AG08395 (cell line): ENCODE measurements at regions not wholly inside any gene's neighbourhood (a gene's known extent, or its start where the extent isn't known, plus 50 kb on each side); places are given as distances from the start of the nearest gene placed in this dataset.
"Not testable (repeated sequence)": the region's sequence is repeated elsewhere in the genome, so short reads cannot be mapped to it uniquely, and the experiment has no call there.

Experiments
- DNase-seq: peaks from one replicate; pipeline ENCODE4 v3.0.0; 2012; ENCODE audit warnings: mixed read lengths, low spot score

DNA sequence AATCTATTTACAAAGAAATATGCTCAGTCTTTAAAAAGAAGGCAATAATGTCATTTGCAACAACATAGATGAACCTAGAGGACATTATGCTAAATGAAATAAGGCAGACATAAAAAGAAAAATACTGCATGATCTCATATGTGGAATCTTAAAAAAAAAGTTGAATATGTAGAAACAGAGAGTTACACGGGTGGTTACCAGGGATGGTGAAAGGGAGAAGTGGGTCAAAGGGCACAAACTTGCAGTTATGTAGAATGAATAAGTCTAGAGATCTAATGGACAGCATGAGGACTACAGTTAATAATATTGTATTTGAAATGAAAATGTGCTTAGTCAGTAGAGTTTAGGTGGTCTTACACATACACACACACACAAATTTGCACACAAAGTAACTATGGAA, 88.2 kb upstream of the CCDC71L start:
- no peak for DNase-seq

DNA sequence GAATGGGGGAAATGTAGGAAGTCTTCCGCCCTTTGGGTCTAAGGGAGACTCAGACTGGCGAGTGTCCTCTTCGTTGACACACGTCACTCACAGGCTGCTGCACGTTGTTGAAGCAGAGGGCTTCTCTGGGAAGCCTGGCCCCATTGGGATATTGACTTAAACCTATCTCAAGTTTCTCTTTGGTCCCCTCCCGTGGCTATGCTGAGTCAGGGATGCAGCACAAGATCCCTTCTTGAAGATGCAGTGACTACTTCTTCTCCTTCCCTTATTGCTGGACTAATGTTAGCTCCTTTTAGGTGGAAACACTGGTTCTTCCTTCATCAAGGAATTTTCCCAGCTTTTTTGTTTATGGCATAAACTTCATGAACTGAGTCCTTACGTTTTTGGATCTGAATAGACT, 89.8 kb upstream of the CCDC71L start:
- no peak for DNase-seq

DNA sequence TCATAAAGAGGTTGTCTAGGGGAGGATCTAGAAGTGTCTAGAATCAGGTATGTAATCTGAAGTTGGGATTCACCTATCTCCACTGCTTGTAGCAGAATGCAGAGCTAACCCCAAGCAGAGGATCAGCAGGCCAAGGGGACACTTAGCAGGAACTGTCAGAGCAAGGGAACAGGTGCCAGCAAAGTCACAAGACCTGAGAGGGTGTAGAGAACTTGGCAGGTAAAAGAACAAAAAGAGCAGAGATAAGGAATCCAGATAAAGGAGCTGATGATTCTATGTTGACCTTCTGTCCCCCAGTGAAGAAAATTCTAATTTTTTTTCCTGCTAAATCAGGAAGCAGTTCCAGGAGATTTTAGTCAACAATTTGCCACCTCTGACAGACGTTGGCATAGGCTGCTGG, 91.4 kb upstream of the CCDC71L start:
- no peak for DNase-seq

DNA sequence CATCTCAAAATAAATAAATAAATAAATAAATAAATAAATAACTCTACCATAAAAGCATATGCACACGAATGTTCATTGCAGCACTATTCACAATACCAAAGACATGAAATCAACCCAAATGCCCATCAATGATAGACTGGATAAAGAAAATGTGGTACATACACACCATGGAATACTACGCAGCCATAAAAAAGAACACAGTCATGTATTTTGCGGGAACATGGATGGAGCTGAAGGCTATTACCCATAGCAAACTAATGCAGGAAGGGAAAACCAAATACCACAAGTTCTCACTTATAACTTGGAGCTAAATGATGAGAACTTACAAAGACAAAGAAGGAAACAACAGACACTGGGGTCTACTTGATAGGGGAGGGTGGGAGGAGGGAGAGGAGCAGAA, 94.1 kb upstream of the CCDC71L start:
- not testable (repeated sequence) for DNase-seq

DNA sequence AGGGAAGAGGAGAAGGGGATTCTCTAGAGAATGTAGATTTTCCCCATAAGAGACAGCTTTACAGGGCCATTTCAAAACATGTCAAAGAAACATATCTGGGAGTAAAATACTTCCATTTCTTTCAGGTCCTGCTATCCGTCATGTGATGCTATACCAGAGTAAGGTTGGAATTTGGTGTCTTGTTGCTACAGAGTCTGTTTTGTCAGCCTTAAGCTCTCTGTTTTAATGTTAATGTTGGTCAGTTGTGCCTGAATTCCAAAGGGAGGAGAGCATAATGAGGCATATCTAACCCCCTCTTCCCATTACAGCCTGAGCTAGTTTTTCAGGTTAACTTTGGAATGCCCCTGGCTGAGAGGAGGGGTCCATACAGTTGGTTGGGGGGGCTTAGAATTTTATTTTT, 94.7 kb upstream of the CCDC71L start:
- no peak for DNase-seq

DNA sequence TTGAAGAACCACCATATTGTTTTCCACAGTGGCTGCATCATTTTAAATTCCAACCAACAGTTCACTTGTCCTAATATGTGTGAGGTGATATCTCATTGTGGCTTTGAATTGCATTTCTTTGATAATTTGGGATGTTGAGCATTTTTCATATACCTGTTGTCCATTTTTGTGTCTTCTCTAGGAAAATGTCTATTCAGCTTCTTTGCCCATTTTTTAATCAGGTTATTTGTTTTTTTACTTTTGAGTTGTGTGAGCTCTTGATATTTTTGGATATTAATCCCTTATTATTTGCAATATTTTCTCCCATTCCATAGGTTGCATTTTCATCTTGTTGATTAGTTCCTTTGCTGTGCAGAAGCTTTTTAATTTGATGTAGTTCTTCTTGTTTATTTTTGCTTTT, 95.1 kb upstream of the CCDC71L start:
- DNase-seq = no peak

DNA sequence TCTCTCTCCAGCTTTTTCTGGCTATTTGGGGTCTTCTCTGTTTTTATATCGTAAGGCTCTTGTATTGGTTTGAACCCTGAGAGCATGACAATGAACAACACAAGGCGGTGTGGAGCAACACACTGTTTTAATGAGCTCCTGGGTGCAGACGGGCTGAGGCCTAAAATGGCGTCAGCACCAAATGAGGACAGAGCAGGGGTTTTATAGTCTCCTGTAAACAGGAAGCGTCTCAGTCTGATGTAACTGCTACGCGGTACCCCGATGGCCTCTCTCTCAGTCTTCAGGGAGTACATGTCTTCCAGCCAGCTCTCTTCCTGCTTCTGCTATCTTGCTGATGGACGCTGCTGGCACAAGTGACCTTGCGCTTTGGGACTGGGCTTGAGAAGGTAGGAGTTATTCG, 95.9 kb upstream of the CCDC71L start:
- no peak for DNase-seq

DNA sequence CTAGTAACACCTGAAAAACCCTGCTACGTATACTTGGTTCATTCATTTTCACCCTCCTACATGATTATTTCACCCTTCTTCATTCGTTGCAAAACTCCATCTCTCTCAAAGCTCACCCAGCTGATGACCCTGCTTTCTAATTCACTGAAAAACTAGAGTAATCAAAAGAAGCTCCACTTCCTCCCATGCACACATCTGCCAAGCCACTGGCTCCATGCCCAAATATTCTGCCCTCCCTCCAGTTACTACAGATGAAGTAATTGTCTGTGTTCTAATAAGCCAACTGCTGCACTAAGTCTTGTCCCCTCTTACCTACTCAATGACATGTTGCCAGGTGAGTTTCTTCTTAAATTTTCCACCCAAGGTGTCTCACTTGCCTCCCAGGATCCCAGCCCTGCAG, 96.9 kb upstream of the CCDC71L start:
- peak; percentile 42 for DNase-seq

DNA sequence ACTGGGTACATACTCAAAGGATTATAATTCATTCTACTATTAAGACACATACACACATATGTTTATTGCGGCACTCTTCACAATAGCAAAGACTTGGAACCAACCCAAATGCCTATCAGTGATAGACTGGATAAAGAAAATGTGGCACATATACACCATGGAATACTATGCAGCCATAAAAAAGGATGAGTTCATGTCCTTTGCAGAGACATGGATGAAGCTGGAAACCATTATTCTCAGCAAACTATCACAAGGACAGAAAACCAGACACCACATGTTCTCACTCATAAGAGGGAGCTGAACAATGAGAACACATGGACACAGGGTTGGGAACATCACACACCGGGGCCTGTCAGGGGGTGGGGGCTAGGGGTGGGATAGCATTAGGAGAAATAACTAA, 101.9 kb upstream of the CCDC71L start:
- not testable (repeated sequence) for DNase-seq

DNA sequence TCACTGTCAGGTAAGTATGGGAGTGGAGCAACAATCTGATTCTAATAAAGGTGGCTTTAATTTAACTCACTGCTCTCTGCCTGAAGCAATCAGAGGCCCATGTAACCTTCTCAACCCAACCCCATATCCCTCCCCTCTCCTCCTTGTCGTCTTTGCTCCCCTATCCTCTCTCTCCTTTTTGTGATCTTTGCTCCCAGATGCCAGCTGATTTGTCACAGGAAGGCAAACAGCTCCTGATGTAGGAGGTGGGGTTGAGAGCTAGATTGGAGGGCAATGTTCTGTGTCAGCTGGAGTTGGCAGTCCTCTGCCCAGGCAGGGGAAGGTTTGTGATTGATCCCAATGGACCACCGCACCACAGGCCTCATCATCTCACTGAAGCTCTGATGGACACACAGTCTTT, 101.4 kb upstream of the PIK3CG start:
- no peak for DNase-seq

DNA sequence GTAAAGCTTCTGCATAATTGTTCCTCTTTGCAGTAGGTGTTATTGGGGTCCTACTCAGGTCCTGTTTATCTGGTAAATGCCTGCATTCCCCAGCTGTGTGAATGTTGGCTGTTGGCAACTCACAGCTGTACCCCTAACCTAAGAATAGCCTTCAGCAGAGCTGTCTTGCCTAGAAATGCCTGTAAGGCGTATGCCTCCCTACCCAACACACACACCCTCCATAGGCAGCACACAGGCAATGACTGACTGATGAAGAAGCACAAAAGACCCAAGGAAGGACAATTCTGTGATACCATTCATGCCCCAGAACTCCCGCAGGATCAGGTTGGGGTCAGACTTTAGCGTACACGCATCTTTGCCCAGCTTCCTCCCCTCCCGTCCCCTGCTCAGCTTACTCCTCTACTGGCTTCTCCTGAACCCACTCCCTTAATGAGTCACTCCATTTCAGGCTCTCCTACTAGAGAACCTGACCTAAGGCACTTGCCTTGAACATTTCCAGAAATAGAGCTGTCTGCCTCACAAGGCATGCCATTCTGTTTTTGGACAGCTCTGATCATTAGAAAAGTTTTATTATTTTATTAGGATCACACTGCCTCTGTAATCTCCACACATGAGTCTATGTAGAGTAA, 99.2 kb upstream of the PIK3CG start:
- no peak for DNase-seq

DNA sequence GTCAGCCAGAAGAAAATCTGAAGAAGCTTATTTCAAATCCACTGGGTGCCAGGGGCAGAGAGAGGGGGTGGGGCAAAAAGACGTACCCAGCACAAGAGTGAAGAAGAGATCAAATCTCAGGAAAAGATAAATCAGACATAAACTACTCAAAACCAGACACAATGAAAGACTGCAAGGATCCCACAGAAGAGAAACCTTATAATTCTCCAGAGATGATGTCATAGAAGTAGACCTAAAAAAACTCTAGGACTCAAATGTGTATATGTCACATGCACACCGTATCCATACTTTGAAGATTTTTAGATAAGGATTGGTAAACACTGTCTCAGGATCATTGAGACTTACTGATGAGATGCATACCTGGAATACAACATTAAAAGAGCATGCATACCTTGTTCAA, 98.5 kb upstream of the PIK3CG start:
- DNase-seq = no peak

DNA sequence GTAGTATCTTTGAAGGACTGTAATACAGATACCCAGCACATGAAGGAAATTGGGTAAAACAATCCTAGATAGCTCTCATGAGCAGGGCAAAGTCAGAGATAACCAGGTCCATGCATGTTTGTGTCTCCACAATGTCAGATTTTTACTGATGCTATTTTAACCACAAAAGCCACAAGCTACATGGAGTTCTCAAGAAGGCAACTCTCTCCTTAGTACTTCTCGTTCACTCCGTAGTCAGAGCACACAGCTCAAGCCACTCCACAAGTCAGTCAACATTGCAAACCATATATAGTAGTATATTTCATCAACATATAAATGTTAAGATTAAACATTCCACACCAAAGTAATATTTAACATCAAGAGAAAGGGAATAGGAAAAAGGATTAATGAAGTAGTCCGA, 98.0 kb upstream of the PIK3CG start:
- no peak for DNase-seq

DNA sequence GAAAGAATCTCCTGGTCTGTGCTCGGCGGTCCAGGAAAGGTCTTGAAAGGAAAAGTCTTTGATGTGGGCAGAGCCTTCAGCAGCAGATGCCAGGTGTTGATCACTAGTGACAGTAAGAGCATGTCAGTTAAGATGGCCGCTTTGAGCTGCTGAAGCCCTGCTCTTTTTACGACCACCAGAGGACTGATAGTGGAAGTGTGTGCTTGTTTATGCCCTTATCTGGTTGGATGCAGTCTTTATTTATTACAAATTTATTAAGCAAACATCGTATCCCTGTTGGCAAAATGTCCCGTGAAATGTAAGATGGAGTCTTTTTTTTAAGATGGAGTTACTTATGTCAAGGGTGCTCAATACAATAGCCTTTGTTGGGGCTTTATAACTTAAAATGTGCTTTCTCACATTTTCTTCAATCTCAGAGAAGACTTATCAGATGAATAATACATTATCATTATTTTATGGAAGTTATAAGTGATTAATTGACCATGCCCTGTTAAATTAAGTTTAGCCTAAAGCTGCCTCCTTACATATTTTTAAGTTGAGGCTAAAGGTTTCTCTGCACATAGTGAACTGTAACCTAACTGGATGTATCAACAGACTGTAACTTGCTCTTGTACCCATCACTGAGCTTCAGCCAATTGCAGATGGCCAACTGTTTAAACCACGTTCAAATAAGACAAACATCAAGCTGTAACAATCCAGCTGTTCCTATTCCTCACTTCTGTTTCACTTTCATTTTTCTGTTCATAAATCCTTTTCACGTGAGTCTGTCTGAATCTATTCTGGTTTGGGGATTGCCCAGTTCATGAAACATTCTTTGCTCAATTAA, 97.4 kb upstream of the PIK3CG start:
- peak; percentile 19 for DNase-seq

DNA sequence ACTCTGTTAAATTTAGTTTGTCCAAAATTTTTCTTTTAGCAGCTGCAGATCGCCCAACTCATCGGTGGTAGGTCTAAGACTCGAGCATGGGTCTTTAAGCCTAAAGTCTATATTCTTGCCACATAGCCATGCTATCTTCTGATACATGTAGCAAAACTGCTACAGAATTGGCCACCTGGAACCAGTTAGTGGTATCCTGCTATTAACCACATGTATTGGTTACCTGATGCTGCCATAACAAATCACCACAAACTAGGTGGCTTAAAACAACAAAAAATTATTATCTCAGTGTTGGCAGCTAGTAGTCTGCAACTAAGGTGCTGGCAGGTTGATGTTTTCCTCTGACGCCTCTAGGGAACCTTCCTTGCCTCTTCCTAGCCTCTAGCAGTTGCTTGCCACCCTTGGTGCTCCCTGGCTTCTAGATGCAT, 96.7 kb upstream of the PIK3CG start:
- DNase-seq = peak; percentile 18

DNA sequence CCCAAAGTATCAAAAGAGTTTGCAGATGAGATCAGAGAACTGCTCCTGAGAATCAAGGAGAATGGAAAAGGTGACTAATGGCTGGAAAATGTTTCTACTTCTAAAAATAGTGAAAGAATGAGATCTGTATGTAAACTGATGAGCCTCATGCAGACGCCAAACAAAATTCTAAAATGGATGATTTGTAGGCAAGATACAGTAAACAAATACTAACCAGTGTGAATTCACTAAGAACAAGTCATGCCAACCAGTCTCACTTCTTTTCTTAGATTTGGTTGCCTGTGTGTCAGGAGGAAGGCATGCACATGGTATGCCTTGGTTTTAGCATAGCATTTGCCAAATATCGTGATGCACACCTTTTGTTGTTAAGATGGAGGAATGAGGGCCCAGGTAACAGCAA, 94.9 kb upstream of the PIK3CG start:
- peak; percentile 64 for DNase-seq

DNA sequence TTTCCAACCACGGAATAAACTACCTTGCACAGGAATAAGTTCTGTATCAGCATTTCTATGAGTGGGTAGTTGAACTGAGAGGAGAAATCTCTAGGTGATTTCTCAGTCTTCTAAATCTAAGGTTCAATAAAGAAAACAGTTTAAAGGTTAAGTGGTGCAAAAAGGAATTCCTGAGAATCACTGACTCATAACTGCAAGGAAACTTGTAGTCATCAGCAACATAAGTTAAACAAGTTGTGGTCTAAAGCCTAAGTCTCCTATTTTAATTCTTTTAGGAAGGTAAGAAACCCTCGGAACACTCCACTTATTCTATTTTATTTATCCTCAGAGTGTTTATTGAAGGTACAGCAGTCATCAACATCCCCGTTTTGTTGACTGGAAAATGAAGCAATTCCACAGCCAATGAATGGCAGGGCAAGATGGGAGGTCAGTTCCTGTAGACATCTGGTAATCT, 92.4 kb upstream of the PIK3CG start:
- DNase-seq = peak; percentile 30

DNA sequence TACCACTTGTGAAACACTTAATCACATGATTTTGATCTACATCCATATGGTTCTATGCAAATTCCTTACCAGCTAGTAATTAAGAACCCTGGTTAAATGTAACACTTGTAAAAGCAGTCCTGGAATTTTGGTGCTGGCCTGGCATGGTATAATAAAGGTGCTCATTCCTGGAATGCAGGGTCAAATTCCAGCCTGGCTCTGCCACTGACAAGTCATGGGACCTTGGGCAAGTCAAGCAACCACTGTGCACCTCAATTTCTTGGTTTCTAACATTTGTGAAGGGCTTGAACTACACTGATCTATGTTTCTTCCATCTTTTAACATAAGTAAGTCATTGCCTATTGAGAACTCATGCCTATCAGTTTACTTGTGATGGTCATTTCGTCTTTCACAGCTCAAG, 91.9 kb upstream of the PIK3CG start:
- DNase-seq = no peak

DNA sequence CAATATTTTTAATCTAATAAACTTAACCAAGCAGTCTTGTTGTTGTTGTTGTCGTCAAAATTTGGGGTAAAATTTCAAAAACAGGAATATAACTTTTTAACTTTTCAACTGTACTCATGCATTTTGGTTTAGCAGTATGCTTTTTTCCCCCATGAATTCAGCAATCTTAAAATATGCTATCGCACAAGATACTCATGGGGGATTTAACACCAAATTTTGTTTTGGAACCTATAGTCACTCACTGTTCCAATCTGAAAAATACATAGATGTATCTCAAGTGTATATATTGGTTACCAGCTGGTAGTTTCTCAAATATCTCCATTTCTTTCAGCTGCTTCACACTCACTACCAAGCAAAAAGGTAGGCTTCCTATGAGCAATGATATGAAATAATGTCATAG, 91.4 kb upstream of the PIK3CG start:
- no peak for DNase-seq

DNA sequence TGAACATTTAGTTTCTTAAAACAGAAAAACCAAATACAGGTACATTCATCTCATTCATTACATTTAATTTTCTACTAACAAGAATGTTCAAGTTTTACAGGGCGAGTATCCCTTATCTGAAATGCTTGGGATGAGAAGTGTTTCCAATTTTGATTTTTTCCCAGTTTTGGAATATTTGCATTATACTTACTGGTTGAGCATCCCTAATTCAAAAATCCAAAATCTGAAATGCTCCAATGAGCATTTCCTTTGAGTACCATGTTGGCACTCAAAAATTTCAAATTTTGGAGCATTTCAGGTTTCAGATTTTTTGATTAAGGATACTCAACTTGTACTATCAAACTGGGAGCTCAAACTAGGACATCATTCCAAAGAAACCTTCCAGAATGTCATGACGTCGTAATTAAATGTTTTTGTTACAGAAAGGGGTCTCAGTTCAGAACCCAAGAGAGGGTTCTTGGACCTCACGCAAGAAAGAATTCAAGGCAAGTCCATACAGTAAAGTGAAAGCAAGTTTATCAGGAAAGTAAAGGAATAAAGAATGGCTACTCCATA, 90.8 kb upstream of the PIK3CG start:
- no peak for DNase-seq

DNA sequence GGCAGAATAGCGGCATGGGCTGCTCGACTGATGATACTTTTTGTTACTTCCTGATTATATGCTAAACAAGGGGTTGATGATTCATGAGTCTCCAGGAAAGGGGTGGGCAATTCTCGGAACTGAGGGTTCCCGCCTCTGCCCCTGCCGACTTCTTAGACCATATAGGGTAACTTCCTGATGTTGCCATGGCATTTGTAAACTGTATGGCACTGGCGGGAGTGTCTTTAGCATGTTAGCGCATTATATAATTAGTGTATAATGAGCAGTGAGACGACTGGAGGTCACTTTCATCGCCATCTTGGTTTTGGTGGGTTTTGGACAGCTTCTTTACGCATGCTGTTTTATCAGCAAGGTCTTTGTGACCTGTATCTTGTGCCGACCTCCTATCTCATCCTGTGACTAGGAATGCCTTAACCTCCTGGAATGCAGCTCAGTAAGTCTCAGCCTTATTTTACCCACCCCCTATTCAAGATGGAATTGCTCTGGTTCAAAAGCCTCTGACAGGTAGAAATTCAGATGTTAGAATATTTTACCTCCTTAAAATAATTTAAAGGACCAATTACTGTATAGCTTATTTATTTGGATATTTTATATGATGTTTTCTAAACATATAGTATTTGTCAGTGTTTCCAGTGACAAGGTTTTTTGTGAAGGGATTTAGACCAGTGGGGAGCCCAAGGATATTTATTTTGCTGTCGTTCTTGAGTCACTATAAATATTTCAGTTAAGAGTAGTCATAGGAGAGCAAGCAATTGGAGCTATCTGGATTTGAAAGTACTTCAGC, 90.1 kb upstream of the PIK3CG start:
- no peak for DNase-seq

DNA sequence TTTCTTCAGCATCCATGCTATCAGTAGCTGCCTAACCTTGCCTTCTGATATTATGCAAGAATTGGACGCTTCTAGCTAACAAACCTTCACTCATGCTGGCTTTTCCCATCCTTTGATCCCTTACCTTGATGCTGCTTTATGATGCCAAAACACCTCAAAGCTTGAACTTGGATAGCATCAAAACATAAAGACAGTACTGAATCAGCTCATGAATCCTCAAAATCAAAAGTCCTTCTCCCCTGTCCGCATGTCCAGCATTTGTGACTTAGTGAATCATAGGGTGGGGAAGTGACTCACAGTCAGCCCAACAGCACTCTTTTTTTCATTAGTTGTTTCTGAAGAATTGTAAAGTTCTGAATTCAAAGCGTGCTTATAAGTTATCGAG, 89.5 kb upstream of the PIK3CG start:
- DNase-seq = peak; percentile 74
